IPS DF 4.7 (cell line): ENCODE measurements at regions not wholly inside any gene's neighbourhood (a gene's known extent, or its start where the extent isn't known, plus 50 kb on each side); places are given as distances from the start of the nearest gene placed in this dataset.

Experiments used
- DNase-seq: peaks from one replicate; pipeline ENCODE4 v3.0.0-alpha.2; 2013; ENCODE audit warnings: low spot score; ENCODE audit errors: extremely low read depth

DNA sequence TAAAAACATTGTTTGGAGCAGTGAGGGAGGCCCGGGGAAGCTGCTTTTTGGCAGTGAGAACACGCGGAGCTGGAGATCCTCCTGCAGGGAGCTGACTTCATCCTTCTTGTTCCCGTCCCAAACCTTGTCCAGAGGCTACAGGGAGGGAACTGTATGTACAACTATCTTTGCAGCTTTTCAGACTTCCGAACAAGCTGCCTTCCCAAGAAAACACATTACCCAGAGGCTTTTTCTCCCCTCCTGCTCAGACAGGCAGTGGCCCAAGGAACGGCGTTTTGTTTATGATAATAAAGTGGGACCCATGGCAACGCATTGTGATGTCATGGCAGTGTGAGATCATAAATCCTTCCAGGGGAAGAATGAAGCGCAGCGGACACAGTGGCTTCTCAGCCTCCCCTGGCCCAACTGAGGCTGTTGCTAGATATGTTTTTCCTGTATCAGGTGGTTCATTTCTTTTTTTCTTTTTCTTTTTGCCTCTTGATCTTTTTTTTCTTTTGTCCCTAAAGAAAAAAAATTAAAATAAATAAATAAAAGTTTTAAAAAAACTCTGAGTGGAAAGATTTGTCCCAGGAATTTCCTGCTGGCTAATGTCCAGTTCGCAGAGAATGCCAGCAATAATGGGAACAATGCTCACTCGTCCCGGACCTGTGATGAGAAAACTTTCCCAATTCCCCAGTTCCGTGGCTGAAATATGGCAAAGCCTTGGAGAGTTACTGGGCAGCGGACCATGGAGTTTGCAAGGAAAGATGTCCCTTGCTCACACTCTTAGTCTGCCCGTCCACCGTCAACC is 103.4 kb upstream of the MAP1LC3B2 start:
- no peak for DNase-seq

DNA sequence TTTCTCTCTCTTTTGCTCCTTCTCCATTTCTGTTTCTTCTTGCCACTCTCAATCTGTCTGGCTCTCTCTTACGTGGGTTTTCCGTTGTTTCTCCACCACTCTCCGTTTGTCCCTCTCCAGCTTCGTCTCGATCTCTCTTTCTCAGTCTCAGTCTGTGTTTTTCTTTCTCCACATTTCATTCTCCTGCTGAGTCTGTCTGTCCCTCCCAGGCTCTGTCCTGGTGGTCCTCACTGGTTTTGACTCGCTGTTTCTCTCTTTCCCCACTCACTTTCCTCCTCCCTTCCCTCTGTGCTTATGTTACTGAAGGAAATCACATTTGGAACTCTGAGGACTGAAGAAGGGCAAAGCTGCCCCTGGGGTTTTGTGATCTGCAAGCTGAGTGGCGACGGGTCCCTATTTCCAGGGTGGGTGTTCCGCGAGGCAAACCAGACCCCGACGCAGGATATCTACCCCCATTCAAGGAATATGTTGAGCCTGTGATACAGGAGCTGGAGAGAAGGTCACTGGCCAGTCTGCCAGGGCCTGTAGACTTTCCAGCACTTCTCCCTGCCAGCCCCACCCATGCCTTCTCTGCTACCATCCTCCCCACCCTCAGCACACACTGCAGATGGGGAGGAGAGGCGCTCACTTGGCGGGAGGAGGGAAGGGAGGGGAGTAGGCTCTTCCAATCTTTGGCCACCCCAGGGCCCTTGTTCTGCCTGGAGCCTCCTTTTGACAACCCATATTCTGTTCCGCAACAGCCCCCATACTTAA is 102.7 kb upstream of the MAP1LC3B2 start:
- DNase-seq, result no peak

DNA sequence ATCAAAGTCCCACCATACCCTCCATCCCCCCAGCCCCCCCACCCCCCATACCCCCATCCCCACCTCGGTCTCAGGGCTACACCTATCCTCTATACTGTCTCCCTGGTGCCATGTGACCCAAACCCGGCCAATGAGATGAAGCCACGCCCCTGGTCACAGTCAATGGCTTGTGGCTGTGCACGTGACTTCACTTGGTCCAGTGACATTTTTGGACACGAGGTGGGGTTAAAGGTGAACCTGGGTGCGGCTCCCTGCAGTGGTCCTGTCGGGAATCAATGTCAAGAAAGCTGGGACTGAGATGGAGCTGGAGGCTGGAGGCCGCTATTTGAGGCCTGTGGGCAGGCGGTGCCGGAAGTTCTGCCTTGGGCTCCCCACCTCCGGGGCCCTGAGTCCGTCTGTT is 100.7 kb upstream of the MAP1LC3B2 start:
- no peak for DNase-seq

DNA sequence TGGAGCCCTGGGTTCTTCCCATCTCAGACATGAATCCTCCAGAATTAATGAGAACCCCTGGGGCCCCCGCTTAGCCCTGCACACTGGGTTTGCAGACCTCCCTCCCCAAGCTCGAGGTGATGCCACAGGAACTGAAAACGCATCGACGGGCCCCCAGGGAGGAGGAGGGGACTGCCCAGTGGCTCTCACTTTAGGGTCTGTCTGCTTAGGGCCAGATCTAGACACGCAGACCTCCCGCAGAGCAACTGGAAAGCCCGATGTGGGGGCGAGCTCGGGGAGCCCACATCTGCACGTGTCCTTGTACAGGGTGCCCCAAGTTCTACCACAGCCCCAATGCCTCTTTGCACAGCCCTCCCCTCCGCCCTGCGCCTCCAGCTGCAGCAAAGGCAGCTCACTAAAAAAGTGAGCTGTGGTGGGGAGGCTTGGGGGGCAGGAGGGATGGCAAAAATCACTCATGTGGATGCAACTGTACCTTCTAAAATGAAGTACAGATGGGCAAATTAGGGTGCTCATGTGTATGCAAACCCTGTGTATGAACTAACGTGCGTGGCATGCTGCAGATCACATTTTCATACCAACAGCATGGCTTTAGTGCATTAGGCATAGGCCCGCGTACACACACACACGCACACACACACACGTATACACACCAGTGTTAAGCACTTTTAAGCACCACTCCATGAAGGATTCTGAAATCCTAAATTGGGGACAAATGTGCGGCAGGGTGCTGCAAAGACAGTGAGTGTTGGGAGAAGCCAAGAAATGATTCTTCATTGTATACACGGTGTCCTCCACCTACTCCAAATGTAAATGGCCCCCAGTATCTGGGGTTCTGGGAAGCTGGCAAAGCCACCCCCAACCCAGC is 99.9 kb upstream of the MAP1LC3B2 start:
- no peak for DNase-seq

DNA sequence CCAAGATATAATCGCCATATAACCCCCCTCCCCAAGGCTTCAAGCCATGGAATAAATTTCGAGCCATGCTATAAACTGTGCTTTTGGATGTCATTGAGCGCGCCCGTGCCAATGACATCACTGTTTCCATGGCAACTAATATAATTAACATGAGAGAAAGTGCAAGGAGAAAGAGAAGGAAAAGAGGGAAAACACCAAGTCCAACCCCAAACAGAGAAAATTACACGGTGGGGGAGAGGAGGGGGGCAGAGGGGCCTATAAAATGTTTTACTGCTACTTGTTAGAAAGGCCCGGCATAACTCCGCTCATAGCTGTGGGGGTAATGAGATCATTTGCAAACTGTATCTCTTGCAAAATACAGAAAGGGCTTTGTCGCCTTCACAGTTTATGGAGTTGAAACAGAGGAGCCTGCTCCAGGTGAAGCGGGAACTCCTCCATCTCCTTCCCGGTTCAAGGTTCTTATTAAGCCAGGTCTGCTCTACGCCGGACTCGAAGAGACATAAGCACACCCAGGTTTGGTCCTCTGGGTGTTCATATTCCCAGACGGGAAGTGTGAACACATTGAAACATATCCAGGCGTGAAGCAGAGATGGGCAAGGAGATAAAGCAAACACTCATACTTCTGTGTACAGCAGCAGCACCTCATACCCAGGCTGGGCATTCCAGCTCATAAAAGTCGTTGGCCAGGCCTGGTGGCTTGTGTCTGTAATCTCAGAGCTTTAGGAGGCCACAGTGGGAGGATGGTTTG is 99.1 kb upstream of the MAP1LC3B2 start:
- no peak for DNase-seq

DNA sequence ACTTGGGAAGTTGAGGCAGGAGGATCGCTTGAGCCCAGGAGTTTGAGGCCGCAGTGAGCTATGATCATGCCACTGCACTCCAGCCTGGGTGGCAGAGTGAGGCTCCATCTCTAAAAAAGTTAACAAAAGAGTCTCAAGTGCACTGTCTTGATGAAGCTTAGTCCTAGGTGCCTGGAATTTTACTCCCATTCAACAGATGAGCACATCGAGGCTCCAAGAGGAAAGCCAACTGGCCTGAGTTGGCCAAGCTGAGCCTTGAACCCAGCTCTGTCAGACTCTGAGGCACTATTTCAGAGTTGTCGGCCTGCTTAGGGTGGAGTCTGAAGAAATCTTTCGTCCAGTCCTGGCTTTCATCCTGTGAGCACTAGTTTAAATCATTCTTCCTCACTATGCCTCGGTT is 98.1 kb upstream of the MAP1LC3B2 start:
- no peak for DNase-seq

DNA sequence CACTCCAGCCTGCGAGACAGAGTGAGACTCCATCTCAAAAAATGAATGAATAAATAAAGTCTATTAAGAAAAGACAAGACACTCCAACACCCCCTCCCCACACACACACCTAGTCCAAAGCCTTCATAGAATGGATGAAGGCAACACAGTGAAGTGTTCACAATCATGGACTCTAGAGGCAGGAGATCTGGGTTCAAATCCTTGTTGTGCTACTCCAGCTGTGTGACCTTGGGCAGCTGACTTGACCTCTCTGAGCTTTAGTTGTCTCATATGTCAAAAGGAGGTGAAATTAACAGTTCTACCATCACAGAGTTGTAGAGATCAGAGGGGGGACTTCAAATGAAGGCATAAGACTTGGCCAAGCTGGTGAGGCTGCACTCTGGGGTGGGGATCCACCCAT is 95.8 kb upstream of the MAP1LC3B2 start:
- DNase-seq, result no peak

DNA sequence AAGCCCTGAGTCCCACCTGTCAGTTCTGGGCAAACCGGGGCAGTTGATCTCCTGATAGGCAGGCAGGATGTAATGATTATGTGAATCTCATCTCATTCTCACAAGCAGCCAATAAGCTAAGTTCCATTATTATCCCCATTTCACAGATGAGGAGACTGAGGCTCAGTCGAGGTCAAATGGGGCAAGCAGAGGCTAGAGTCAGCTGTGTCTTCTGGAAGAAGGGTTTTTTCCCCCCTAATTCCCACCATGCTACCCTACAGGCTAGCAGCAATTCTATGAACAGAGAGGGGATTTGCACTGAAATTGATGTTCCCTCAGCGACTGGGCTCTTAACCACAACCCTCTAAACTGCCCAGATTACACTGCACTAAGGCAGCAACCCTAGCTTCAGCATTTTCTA is 93.8 kb upstream of the MAP1LC3B2 start:
- DNase-seq, result no peak

DNA sequence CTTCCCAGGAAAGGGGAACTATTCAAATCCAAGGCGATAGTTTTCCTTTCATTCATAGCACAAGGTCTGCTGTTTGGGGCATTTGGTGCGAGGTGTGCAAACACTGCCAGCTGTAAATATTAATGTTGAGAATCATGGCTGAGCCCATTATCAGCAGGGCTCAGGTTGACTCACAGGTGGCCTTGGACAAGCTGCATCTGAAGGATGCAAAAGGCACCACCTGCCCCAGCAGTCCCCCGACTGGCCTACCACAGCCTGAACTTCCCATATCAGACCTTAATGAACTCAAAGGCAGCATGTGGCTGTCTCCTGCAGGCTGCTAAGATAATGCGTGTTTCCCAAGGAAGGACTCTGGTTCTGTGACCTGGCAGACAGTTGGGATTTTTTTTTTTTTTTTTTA is 93.3 kb upstream of the MAP1LC3B2 start:
- DNase-seq, result no peak

DNA sequence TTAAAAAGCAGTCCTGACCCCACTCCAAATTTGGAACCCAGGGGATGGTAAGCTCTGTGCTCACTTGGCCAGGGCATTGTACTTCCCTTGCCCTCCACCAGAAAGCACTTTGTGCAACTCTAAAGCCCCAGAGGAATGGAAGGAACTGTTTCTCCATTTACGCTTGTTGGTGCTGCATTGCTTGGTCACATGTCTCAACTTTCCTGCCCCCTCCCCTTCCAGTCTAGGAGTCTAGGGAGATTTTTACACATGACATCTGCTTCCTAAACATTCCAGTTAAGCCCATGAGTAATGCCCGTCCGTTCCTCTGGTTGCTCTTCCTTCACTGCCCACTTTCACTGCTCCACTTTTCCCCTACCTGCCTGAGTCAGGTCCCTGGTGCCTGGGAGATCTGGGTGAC is 92.6 kb upstream of the MAP1LC3B2 start:
- no peak for DNase-seq

DNA sequence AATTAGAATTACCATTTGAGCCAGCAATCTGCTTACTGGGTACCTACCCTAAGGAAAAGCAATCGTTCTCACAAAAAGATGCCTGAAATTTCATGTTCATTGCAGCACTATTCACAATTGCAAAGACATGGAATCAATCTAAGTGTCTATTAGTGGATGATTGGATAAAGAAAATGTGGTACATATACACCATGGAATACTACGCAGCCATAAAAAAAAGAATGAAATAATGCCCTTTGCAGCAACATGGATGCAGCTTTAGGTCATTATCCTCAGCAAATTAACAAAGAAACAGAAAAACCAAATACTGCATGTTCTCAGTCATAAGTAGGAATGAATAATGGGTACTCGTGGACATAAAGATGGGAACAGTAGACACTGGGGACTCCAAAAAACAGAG is 89.8 kb upstream of the MAP1LC3B2 start:
- no peak for DNase-seq

DNA sequence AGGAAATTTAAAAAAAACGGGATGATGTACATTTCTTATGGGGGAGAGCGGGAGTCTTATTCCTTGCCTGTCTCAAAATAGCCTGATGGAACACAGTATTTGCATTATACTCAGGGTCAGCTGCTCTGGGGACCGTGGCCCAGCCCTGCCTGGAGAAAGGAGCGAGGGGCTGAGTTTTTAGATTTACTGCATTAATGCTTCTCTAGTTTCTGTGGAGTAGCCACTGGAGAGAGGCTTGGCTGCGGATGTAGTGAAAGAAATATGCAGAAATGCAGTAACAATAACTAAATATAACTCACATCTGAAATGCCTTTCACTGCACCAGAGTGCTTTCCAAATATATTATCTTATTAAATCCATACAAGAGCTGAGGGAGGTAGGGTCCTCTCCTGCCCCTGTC is 87.6 kb upstream of the MAP1LC3B2 start:
- no peak for DNase-seq

DNA sequence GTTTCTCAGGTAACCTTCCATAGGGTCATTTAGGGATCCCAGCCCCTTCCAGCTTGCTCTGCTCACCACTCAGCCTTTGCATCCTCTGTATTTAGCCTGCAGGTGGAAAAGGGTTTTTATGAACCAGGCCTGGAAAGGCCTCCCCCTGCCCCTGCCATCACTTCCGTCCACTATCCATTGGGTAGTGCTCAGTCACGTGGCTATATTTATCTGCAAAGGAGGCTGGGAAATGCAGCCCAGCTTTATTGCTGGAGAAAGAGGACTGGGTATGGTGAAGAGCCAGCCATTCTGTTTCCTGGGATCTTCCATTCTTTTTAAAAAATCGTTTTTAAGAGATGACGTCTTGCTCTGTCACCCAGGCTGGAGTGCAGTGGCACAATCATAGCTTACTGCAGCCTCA is 87.0 kb upstream of the MAP1LC3B2 start:
- DNase-seq, result no peak

DNA sequence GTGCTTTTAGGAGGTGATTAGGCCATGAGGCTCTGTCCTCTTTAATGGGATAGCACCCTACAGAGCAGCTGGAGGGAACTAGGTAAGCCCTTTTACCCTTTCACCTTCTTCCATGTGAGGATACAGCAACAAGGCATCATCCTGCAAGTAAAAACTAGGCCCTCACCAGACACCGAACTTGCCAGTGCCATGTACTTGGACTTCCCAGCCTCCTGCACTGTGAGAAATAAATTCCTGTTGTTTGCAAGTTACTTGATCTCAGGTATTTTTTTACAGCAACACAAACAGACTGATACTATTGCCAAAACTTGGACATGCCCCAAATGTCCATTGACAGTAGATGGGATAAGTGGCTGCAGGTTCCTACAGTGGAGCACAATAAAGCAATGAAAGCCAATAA is 85.8 kb upstream of the MAP1LC3B2 start:
- DNase-seq, result no peak

DNA sequence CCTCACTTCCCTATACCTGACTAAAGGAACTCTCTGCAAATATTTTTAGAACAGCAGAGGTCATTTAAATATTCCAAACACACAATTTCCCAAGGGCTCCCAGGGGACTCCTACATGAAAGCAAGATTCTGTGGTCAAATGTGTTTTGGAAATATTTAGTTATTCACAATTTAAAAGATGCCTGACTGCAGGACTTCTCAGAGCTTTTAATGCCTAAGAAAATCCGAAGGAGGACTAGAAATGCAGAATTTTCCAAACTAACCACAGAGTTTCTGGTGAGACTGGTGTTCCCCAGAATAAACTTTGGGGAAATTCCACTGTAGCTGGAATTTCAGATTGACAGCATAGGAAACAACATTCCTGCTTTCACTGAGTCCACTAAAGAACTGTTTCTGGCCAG is 84.8 kb upstream of the MAP1LC3B2 start:
- no peak for DNase-seq

DNA sequence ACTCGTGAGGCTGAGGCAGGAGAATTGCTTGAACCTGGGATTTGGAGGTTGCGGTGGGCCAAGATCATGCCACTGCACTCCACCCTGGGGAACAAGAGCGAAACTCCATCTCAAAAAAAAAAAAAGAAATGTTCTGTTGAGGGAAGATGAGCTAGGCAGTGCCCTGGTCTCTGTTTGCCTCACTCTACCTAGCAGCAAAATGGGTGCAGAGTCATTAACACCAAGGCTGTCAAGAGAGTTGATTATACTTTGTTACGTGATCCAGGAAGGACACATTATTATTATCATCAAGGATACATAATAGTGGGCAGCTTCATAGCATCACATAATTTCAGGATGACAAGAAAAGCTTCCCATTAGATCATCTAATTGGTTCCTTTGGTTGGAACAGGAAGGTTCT is 84.3 kb upstream of the MAP1LC3B2 start:
- DNase-seq, result no peak

DNA sequence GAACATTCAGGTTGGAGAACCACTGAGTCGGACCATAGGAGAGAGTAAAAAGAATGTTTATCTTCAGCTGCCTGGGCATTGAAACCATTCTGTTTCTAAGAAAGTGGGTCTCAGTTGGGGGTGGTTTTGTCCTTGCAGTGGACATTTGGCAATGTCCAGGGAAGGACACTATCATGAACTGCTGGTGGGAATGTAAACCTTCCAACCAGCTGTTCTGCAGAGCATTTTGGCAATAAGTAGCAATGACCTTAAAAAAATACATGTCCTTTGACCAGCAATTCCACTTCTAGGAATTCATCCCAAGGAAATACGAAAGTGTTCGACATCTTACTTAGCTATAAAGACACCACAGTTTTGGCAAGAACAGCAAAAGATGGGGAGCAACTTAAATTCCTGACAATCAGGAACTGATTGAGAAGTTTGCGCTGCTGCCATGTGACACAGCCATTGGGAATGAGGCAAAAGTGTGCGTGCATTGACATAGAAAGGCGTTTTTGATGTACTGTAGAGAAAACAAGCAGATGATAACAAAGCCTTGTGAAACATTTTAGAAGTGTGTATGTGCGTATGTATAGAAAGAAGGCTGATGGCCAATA is 82.9 kb upstream of the MAP1LC3B2 start:
- DNase-seq, result no peak

DNA sequence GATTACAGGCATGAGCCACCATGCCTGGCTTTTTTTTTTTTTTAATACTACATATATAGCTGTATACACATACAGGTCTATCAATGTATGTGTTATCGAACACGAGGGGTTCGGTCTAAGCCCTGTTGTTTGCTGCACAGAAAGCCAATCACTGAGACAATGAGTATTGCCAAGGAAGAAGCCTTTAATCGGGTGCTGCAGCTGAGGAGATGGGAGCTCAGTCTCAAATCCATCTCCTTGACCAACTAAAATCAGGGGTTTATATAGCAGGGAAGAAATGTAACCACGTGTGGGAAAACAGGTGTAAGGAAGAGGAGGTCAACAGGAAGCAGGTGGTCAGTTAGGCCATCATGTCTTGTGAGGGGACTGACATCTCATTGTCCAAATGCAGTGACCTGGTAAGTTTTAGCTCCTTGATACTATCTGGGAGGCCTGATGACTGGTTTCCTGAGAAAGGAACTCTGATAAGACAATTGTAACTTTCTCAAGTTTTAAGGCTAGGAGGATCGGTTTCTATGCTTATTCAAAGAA is 80.9 kb upstream of the MAP1LC3B2 start:
- no peak for DNase-seq

DNA sequence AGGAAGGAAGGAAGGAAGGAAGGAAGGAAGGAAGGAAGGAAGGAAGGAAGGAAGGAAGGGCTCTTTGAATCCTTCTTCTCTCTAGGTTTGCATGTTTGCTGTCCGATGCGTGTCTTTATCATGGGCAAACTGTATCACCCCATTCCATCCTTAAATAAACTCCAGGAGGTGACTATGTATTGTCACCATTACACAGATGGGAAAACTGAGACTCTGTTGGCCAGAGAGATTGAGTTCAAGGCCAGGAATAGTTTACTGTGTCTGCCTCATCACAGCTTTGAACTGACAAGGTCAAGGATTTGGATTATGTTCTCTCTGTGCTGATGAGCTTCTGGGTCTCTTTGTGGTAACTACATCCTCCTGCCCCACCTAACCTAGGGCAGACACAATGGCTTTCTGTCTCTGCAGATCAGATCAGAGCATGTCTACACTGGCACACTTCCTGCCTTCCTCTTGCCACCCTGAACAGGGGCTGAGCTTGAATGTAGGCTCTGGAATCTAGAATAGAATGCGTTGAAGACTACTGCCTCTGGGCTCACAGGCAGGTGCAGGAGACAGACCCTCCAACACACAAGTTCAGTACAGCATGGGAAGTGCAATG is 78.9 kb upstream of the MAP1LC3B2 start:
- no peak for DNase-seq

DNA sequence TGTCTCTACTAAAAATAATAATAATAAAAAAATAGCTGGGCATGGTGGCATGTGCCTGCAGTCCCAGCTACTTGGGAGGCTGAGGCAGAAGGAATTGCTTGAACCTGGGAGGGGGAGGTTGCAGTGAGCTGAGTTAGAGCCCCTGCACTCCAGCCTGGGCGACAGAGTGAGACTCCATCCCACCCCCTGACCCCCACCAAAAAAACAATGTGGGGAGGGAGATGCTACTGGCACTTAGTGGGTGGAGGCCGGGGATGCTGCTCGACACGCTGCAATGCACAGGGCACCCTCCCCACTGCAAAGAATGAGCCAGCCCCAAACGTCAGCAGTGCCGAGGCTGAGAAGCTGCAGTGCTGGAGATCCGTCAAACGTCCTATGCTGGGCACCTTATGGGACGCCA is 77.5 kb upstream of the MAP1LC3B2 start:
- no peak for DNase-seq
